DMS53 (cell line): ENCODE measurements at regions not wholly inside any gene's neighbourhood (a gene's known extent, or its start where the extent isn't known, plus 50 kb on each side); places are given as distances from the start of the nearest gene placed in this dataset.
A peak's percentile ranks its signal among the peaks of the same experiment; 100 is the strongest.

ENCODE experiments used
- DNase-seq: peaks from one replicate; lab custom pipeline; 2025; lab: John Stamatoyannopoulos, UW

DNA sequence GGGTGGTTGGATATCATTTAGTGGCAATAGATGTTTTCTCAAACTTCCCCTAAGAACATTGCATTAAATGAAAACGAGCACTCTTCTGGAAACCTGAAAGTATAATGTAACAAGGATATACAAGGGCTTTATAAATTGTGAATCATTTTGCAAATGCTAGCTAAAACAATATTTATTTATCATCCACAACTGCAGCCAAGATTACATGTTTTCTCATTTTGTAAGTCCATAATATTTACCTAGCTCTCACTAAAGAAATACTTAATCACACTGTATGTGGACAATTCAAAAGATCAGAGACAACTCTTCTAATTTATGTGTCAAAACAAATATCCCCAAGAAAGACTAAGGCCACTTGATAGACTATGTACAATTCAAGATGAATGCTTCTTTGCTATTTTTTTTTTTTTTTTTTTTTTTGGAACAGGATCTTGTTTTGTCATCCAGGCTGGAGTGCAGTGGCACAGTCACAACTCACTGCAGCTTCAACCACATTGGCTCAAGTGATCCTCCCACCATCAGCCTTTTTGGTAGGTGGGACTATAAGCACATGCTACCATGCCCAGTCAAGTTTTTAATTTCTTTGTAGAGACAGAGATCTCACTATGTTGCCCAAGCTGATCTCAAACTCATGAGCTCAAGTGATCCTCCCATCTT is 427.7 kb upstream of the THBS1 start:
- DNase-seq: peak; percentile 84

GRCh38 chr15:39153716-39154115 is 427.2 kb upstream of the THBS1 start:
- peak; percentile 97 for DNase-seq

- DNase-seq: peak; percentile 72
Measured at GRCh38 chr15:39154227-39154638, 426.6 kb upstream of the THBS1 start.

DNA sequence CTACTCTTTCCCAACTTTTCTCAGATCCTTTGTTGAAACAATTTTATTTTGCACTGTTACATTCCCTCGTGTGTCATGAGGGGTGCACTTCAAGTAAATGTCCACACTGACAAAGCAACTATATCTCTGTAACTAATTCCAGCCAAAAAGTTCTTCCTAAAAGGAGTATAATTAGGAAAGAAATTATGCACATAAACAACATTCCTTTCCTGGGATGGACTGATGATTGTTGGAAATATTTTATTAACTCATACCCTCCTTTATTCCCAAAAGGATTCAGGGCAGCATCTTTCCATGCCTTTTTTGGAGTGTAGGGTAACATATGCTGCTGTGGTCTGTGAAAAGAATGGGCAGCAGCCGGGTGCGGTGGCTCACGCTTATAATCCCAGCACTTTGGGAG is 426.1 kb upstream of the THBS1 start:
- no peak for DNase-seq

DNA sequence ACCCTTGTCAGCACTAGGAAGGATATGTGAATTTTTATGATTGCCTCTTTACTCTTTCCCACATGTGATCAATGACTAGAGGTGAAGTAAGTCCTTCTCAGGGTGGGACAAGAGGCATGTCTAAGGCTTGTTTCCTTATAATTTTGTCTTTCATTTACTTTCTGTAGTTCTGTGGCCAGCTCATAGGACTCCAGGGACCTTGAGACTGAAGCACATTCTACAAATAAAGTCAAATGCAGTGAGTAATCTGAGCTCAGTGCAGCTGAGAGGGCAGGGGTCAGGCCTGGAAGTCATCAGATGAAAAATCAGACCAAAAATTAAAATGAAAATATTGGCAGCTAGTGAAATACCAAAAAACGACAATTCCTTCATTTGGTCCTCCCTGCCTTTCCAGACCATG is 424.7 kb upstream of the THBS1 start:
- DNase-seq: no peak

DNA sequence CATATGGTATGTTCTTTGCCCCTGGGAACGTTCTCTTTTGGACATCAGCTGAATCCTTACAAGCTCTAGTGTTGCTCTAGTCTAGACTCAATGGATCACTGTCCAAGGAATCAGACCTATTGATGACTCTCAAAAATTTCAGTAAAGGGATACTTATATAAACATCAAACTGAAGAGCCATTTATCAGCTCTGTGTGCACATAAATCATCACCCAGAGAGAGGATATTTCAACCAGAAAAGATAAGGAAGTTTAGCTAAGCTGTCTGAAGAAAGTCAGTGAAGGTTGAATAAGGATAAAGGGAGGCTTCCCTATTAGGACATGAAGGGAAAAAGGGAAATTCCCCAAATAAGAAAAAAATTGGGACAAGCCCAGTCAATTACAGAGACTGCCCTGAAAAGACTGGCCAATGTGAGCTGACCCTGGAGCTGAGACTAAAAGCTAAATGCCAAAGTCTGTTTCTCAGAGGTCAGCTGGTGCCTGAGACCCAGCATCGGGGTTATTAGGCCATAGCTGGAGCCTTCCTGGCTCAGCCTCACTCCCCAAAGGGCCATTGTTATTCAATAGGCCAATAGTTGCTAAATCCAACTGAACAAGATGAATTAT is 424.1 kb upstream of the THBS1 start:
- no peak for DNase-seq

- no peak for DNase-seq
Measured at GRCh38 chr15:39157882-39158281, 423.0 kb upstream of the THBS1 start.

DNA sequence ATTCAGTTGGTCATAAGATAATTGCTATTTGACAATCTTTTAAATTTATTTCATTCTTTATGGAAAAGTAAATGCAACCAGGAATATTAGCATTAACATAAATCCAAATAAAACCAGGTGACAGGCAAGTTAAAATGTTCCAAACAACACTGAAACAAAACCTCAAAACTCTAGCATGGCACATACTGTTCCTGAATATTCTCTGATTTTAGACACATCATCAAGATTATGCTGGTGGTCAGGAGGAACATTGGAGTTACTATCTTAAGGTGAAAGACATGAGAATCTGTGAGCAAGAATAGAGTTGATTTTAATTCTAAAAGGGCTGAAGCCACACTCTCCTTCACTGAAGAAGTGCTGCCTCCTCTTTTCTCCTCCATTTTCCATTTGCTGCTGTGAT is 421.0 kb upstream of the THBS1 start:
- no peak for DNase-seq

DNA sequence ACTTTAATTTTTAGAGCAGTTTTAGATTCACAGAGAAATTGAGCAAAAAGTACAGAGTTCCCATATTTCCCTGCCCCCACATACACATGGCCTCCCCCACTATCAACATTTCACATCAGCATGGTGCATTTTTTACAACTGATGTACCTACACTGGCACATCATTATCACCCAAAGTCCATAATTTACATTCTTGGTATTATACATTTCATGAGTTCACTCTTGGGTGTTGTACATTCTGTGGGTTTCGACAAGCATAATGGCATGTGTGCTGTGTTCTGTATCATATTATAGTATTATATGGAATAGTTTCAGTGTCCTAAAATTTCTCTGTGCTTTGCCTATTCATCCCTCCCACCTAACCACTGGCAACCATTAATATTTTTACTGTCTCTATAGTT is 419.8 kb upstream of the THBS1 start:
- DNase-seq: no peak

DNA sequence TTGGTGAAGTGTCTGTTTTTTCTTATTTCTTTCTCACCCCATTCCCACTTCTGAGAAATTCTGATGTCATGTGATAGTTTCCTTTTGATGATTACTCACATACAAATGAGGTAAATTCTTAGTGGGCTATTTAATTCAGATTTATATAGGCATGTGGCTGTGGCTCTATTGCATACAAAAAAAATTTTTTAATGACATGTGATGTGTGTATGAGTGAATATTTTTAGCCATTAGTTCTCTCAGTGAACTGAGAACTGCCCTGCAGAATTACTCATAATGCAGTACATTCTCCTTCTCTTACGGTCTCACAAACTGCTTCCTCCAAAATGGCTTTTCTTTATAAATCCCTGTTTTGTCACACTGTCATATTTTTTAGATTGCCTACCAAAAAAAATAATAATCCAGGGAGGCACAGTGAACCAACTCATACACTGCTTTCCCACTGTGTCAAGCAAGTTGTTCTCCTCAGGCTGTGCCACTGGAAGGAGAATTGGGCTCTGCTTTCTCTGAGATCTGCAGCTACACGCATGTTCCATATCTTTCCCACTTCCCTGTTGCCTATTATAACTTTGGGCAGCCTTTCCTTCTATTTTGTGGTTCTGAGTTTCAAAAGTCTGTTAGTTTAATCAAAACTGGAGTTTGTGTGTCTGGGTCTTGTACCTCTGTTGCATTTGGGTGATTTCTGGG is 415.7 kb upstream of the THBS1 start:
- DNase-seq: no peak

GRCh38 chr15:39167164-39168058 is 413.5 kb upstream of the THBS1 start:
- no peak for DNase-seq

DNA sequence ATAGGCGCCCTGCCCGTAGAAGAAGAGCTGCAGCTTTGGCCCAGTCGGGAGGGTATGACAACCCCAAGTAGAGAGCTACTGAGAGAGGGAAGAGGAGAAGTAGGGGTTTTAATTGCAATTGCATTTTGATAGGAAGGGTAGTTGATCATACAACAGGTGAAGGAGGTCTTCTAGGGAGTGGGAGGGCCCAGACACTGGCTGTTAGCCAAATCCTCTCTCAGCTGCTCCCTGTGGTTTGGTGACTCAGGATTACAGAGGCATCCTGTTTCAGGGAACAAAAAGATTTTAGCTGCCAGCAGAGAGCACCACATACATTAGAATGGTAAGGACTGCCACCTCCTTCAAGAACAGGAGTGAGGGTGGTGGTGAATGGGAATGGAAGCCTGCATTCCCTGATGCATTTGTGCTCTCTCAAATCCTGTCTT is 408.9 kb upstream of the THBS1 start:
- DNase-seq: peak; percentile 95

- peak; percentile 89 for DNase-seq
Measured at GRCh38 chr15:39172380-39173281, 408.2 kb upstream of the THBS1 start.

DNA sequence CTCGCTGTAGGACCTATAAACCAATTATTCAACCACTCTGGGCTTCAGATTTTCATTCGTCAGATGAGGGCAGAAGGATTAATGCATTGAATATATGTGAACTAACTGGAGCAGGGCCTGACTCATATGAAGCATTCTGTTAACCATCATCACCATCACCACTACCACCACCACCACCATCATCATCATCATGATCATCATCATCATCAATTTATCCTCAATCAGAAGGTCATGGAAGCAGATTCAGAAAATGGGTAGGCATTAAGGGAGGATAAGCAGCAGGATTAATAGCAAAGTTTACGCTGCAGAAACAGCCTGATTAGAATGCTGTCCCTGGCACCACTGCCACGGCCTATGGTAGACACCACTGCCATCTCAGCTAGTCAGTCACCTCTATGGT is 407.5 kb upstream of the THBS1 start:
- no peak for DNase-seq

GRCh38 chr15:39174332-39174731 is 406.5 kb upstream of the THBS1 start:
- DNase-seq: peak; percentile 7

DNA sequence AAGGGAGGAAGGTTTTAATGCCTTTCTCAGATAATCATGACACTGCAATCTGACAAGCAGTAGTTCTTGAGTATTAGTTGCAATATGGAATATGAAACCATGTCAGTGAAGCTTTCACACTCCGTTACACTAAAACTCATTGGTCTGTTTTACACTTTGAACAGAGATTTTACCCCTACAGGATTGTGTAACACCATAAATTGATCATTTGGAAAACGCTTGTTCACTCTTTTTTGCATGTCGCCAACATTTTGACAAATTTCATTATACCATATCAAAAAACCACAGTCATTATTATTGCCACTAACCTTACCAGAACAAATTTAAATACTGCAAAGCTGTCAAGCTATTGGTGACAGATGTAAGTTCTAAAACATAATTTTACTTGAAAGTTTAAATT is 404.8 kb upstream of the THBS1 start:
- DNase-seq: no peak

GRCh38 chr15:39177561-39177960 is 403.3 kb upstream of the THBS1 start:
- DNase-seq: no peak

GRCh38 chr15:39180030-39180429 is 400.8 kb upstream of the THBS1 start:
- no peak for DNase-seq

GRCh38 chr15:39180483-39180933 is 400.4 kb upstream of the THBS1 start:
- no peak for DNase-seq

DNA sequence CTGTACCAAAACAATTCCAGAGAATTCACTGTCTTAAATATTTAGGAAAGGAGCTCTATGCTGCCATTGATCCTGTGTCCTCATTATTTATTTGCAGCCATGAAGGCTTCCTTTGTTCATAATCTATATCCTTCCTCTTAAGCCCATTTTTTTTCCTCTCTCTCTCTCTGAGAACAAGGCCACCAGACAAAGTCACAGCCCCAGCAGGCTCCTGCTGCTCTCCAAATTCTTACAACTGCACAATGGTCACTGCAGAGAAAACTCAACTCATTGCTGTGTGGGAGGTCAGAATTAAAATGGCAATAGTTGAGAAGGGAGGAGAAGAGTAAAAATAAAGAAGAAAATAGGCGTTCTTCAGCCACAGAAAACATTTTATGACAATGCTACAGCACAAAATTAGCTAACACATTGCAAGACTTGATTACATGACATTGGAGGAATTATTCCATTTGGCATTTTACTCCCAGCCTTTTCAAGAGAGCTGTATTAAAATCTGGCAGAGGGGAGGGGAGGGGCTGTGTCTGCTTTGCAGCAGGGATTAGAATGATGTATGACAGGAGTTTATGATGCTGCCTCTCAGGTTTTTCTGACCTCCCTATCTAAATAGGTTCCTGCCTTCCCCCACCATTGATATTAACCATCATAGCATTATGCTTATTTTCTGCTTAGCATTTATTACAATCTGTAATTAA is 399.7 kb upstream of the THBS1 start:
- peak; percentile 20 for DNase-seq

DNA sequence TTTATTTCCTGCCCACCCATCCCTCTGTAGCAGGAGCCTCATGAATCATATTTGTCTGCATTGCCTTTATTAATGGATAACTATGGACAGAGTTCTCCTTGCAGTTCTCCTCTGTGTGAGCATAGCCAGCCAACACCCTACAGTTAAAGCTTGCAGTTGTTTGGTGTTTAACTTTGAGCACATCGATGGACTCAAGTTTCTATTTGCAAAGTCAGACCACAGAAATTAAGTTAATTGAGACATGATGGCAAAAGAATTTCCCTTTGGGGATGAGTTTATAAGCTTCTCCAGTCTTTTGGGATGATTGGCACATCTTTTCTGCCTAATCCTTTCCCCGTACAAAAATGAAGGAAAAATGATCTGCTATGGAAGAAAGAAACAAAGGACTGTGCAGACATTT is 398.9 kb upstream of the THBS1 start:
- DNase-seq: peak; percentile 34
